WTC11 (cell line): ENCODE measurements at regions not wholly inside any gene's neighbourhood (a gene's known extent, or its start where the extent isn't known, plus 50 kb on each side); places are given as distances from the start of the nearest gene placed in this dataset.
"Not testable (repeated sequence)": the region's sequence is repeated elsewhere in the genome, so short reads cannot be mapped to it uniquely, and the experiment has no call there.

Experiments
- ATAC-seq: fragments of 200-7000 bp; cut with Tn5 transposase; 2 replicates; pipeline ENCODE4 v1.10.0; 2021; ENCODE audit warnings: mild to moderate bottlenecking, moderate library complexity
- CTCF ChIA-PET: fragments of 300-600 bp; sonication (Branson Sonifier 250); formaldehyde crosslinking; loops from one replicate; lab custom pipeline; 2021; ENCODE audit warnings: antibody characterized with exemption; lab: Charles Lee
- POLR2A ChIA-PET: fragments of 350-600 bp; sonication (Branson Sonifier 250); formaldehyde crosslinking; loops from one replicate; lab custom pipeline; 2021; ENCODE audit warnings: antibody characterized with exemption; lab: Charles Lee
- DNase-seq: peaks from one replicate; pipeline ENCODE4 v3.0.0; 2021; ENCODE audit warnings: low spot score
- H3K27ac Mint-ChIP-seq: 2 replicates; pipeline ENCODE4 v1.8.0; 2021; ENCODE audit warnings: mixed read lengths
- H3K27me3 Mint-ChIP-seq: 2 replicates; pipeline ENCODE4 v1.8.0; 2021; ENCODE audit warnings: low read depth, mild to moderate bottlenecking, moderate library complexity, mixed read lengths
- H3K36me3 Mint-ChIP-seq: 2 replicates; pipeline ENCODE4 v1.8.0; 2021; ENCODE audit warnings: mixed read lengths
- H3K4me1 Mint-ChIP-seq: 2 replicates; pipeline ENCODE4 v1.8.0; 2022; ENCODE audit warnings: mixed read lengths
- H3K4me3 Mint-ChIP-seq: 2 replicates; pipeline ENCODE4 v1.8.0; 2021; ENCODE audit warnings: mild to moderate bottlenecking, moderate library complexity, mixed read lengths
- H3K9me3 Mint-ChIP-seq: 2 replicates; pipeline ENCODE4 v1.8.0; 2021; ENCODE audit warnings: mixed read lengths
- ATF1 ChIP-seq: sonication (generic); formaldehyde crosslinking; IDR thresholded peaks from 2 replicates; pipeline ENCODE4 v1.8.1; 2023; ENCODE audit warnings: mild to moderate bottlenecking, moderate library complexity, missing genetic modification reagents
- ATF3 ChIP-seq: sonication (generic); formaldehyde crosslinking; conservative IDR thresholded peaks from 2 replicates; pipeline ENCODE4 v1.8.1; 2022; ENCODE audit warnings: mild to moderate bottlenecking, missing genetic modification reagents
- CREM ChIP-seq: sonication (generic); formaldehyde crosslinking; IDR thresholded peaks from 2 replicates; pipeline ENCODE4 v1.8.1; 2022; ENCODE audit warnings: mild to moderate bottlenecking, missing genetic modification reagents, moderate library complexity
- E2F4 ChIP-seq: sonication (generic); formaldehyde crosslinking; IDR thresholded peaks from 2 replicates; pipeline ENCODE4 v1.8.1; 2022; ENCODE audit warnings: low read depth, mild to moderate bottlenecking, moderate library complexity, missing genetic modification reagents, borderline replicate concordance
- E2F5 ChIP-seq: sonication (generic); formaldehyde crosslinking; IDR thresholded peaks from 2 replicates; pipeline ENCODE4 v1.8.1; 2022; ENCODE audit warnings: mild to moderate bottlenecking, moderate library complexity, missing genetic modification reagents
- FOXP4 ChIP-seq: sonication (generic); formaldehyde crosslinking; IDR thresholded peaks from 2 replicates; pipeline ENCODE4 v1.8.0; 2022; ENCODE audit warnings: mild to moderate bottlenecking, missing genetic modification reagents
- GABPB1 ChIP-seq: sonication (generic); formaldehyde crosslinking; IDR thresholded peaks from 2 replicates; pipeline ENCODE4 v1.8.1; 2023; ENCODE audit warnings: mild to moderate bottlenecking, missing genetic modification reagents
- GRHL2 ChIP-seq: fragments of 250-450 bp; sonication (Bioruptor Pico); IDR thresholded peaks from 2 replicates; pipeline ENCODE4 v1.8.0; 2022; ENCODE audit warnings: mild to moderate bottlenecking, moderate library complexity; ENCODE audit not compliant: insufficient replicate concordance, severe bottlenecking
- IRF1 ChIP-seq: sonication (generic); formaldehyde crosslinking; IDR thresholded peaks from 2 replicates; pipeline ENCODE4 v1.8.0; 2023; ENCODE audit warnings: missing genetic modification reagents
- MAX ChIP-seq: sonication (generic); formaldehyde crosslinking; IDR thresholded peaks from 2 replicates; pipeline ENCODE4 v1.8.0; 2022; ENCODE audit warnings: mild to moderate bottlenecking, missing genetic modification reagents
- MLX ChIP-seq: sonication (generic); formaldehyde crosslinking; IDR thresholded peaks from 2 replicates; pipeline ENCODE4 v1.8.1; 2023; ENCODE audit warnings: mild to moderate bottlenecking, missing genetic modification reagents, moderate library complexity
- NR2C2 ChIP-seq: sonication (generic); formaldehyde crosslinking; IDR thresholded peaks from 2 replicates; pipeline ENCODE4 v1.8.0; 2022; ENCODE audit warnings: mild to moderate bottlenecking, missing genetic modification reagents
- NR3C1 ChIP-seq: sonication (generic); formaldehyde crosslinking; conservative IDR thresholded peaks from 2 replicates; pipeline ENCODE4 v1.8.1; 2023; ENCODE audit warnings: low read depth, mild to moderate bottlenecking, missing genetic modification reagents
- SMAD4 ChIP-seq: sonication (generic); formaldehyde crosslinking; IDR thresholded peaks from 2 replicates; pipeline ENCODE4 v1.8.0; 2022; ENCODE audit warnings: mild to moderate bottlenecking, missing genetic modification reagents
- SP1 ChIP-seq: sonication (generic); formaldehyde crosslinking; conservative IDR thresholded peaks from 2 replicates; pipeline ENCODE4 v1.8.1; 2022; ENCODE audit warnings: missing genetic modification reagents
- ZMAT4 ChIP-seq: fragments of 250-450 bp; sonication (Bioruptor Pico); IDR thresholded peaks from 2 replicates; pipeline ENCODE4 v1.9.0; 2021; ENCODE audit warnings: mild to moderate bottlenecking
- ZNF138 ChIP-seq: sonication (generic); formaldehyde crosslinking; conservative IDR thresholded peaks from 2 replicates; pipeline ENCODE4 v1.8.1; 2022; ENCODE audit warnings: mild to moderate bottlenecking, moderate library complexity, missing genetic modification reagents
- ZNF281 ChIP-seq: sonication (generic); formaldehyde crosslinking; IDR thresholded peaks from 2 replicates; pipeline ENCODE4 v1.8.0; 2023; ENCODE audit warnings: mild to moderate bottlenecking, missing genetic modification reagents
- ZNF396 ChIP-seq: fragments of 250-450 bp; sonication (Bioruptor Pico); IDR thresholded peaks from 2 replicates; pipeline ENCODE4 v1.8.0; 2021; ENCODE audit warnings: mild to moderate bottlenecking, moderate library complexity, borderline replicate concordance
- ZNF671 ChIP-seq: fragments of 250-450 bp; sonication (Bioruptor Pico); IDR thresholded peaks from 2 replicates; pipeline ENCODE4 v1.8.0; 2021; ENCODE audit warnings: mild to moderate bottlenecking

- TF ChIP-seq ZNF396 (CRISPR knock-in tag), result no peak
- Mint-ChIP-seq H3K27ac (no peak overlapping the region), H3K36me3 (peaks cover 6% of the 10 kb centered on the region; the same call in 1 of the 2 replicates), H3K27me3 (no peaks in the 10 kb centered on the region), H3K4me1 (no peaks in the 10 kb centered on the region), H3K4me3 (no peak overlapping the region), H3K9me3 (peaks cover 22% of the 10 kb centered on the region)
- DNase-seq, result no peak
- CTCF ChIA-PET, result interaction anchor here (0.6 kb wide), 1 partner anchor 1421 kb away, joined by 3 read pairs; no protein-coding TSS in a partner anchor
- ATAC-seq, result no peak
- POLR2A ChIA-PET, result no interaction called here
Measured at GRCh38 chr2:18045230-18045629, 166.8 kb downstream of the KCNS3 start.

GRCh38 chr2:18017381-18017780 lies 138.9 kb downstream of the KCNS3 start:
- H3K4me3 Mint-ChIP-seq, CTCF ChIA-PET, H3K4me1 Mint-ChIP-seq, POLR2A ChIA-PET, ATAC-seq, H3K27me3 Mint-ChIP-seq, H3K27ac Mint-ChIP-seq: not testable (repeated sequence)
- Mint-ChIP-seq H3K9me3 (peaks cover 47% of the 10 kb centered on the region), H3K36me3 (peaks cover 50% of the 10 kb centered on the region)
- DNase-seq, result peak; percentile 44

GRCh38 chr2:18009891-18010290 lies 131.4 kb downstream of the KCNS3 start:
- POLR2A ChIA-PET, result no interaction called here
- peaks cover 32% of the 10 kb centered on the region for H3K9me3 Mint-ChIP-seq
- H3K36me3 Mint-ChIP-seq, result no peaks in the 10 kb centered on the region
- H3K27ac Mint-ChIP-seq, result no peak overlapping the region
- CTCF ChIA-PET, result no interaction called here
- no peak for ATAC-seq
- no peak for DNase-seq
- H3K4me1 Mint-ChIP-seq, result no peaks in the 10 kb centered on the region
- TF ChIP-seq GRHL2 (CRISPR knock-in tag), result no peak
- no peak for TF ChIP-seq ZNF671
- no peak for TF ChIP-seq ATF3 (CRISPR knock-in tag)
- no peak for TF ChIP-seq NR2C2
- no peak for TF ChIP-seq SMAD4 (CRISPR knock-in tag)
- no peak for TF ChIP-seq E2F5 (CRISPR knock-in tag)
- no peak overlapping the region for H3K4me3 Mint-ChIP-seq
- no peaks in the 10 kb centered on the region for H3K27me3 Mint-ChIP-seq

GRCh38 chr2:18005411-18005810 lies 126.9 kb downstream of the KCNS3 start:
- Mint-ChIP-seq H3K4me3 (no peak overlapping the region), H3K4me1 (no peaks in the 10 kb centered on the region), H3K36me3 (peaks cover 9% of the 10 kb centered on the region), H3K9me3 (peaks cover 51% of the 10 kb centered on the region), H3K27me3 (no peaks in the 10 kb centered on the region), H3K27ac (no peak overlapping the region)
- POLR2A ChIA-PET, result no interaction called here
- ATAC-seq, result no peak
- DNase-seq, result no peak
- CTCF ChIA-PET, result no interaction called here
- TF ChIP-seq ZNF281 (CRISPR knock-in tag), result no peak
- no peak for TF ChIP-seq E2F4
- TF ChIP-seq ZMAT4 (CRISPR knock-in tag), result no peak
- no peak for TF ChIP-seq CREM
- no peak for TF ChIP-seq FOXP4
- TF ChIP-seq NR3C1 (CRISPR knock-in tag), result no peak
- TF ChIP-seq GABPB1 (CRISPR knock-in tag), result no peak
- TF ChIP-seq MAX (CRISPR knock-in tag), result no peak
- TF ChIP-seq SP1, result no peak
- TF ChIP-seq ZNF138 (CRISPR knock-in tag), result no peak
- no peak for TF ChIP-seq MLX (CRISPR knock-in tag)
- TF ChIP-seq ZNF396 (CRISPR knock-in tag), result no peak
- no peak for TF ChIP-seq IRF1 (CRISPR knock-in tag)
- TF ChIP-seq ATF1 (CRISPR knock-in tag), result no peak
